ENCODE measurements at regions not wholly inside any gene's neighbourhood (a gene's known extent, or its start where the extent isn't known, plus 50 kb on each side); places are given as distances from the start of the nearest gene placed in this dataset.

GRCh38 chr4:128688033-128688721 is 121.3 kb upstream of the JADE1 start:
- no peak overlapping the region for H3K27ac ChIP-seq
- no peaks in the 10 kb centered on the region for H3K4me1 ChIP-seq
- no peaks in the 10 kb centered on the region for H3K36me3 ChIP-seq
- H3K9me3 ChIP-seq, result no peaks in the 10 kb centered on the region
- ATAC-seq (no peak), DNase-seq (no peak)
- H3K27me3 ChIP-seq, result no peaks in the 10 kb centered on the region
- no peak for TF ChIP-seq CTCF (IDR thresholded peaks at IDR 0.05 in 4 of 5, conservative IDR thresholded peaks at IDR 0.05 in 1 of 5)
- no peak for TF ChIP-seq POLR2A (IDR thresholded peaks at IDR 0.05)
- in situ Hi-C loops (cut with MboI; ENCODE audit: low sequenced_read_pairs in 4 of 4), result no loop called here
- H3K4me3 ChIP-seq, result no peak overlapping the region
- intact Hi-C loops (cut with DNase I; ENCODE audit: low total_unique reads), result no loop called here

DNA sequence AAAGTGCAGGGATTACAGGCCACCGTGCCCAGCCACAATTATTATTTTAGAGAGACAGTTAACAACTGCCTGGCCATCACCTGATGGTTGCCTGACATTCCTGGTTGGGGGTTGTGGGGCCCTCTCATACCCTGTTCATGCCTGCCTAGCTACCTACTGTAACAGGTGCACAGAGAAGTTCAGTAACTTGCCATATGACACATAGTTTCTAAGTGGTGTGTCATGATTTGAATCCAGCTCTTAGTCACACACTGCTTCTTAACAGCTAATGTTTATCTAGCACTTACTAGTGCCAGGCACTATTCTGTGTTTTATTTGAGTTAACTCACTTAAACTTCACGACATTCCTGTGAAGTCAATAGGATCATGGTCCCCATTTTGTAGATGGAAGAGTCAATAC is 122.7 kb upstream of the JADE1 start:
- no peak for DNase-seq
- H3K4me3 ChIP-seq, result no peak overlapping the region
- ATAC-seq, result no peak
- no peaks in the 10 kb centered on the region for H3K36me3 ChIP-seq
- H3K27me3 ChIP-seq, result no peaks in the 10 kb centered on the region
- in situ Hi-C loops (cut with MboI; ENCODE audit: low sequenced_read_pairs in 4 of 4) (no loop called here), intact Hi-C loops (cut with DNase I; ENCODE audit: low total_unique reads) (no loop called here)
- TF ChIP-seq CTCF (IDR thresholded peaks at IDR 0.05 in 4 of 5, conservative IDR thresholded peaks at IDR 0.05 in 1 of 5) (no peak), POLR2A (IDR thresholded peaks at IDR 0.05) (no peak)
- H3K4me1 ChIP-seq, result no peaks in the 10 kb centered on the region
- no peak overlapping the region for H3K27ac ChIP-seq
- H3K9me3 ChIP-seq, result no peaks in the 10 kb centered on the region

- Histone ChIP-seq H3K27ac (no peak overlapping the region), H3K36me3 (no peaks in the 10 kb centered on the region), H3K4me1 (no peaks in the 10 kb centered on the region), H3K9me3 (no peaks in the 10 kb centered on the region), H3K27me3 (no peaks in the 10 kb centered on the region), H3K4me3 (no peak overlapping the region)
- TF ChIP-seq CTCF (IDR thresholded peaks at IDR 0.05 in 4 of 5, conservative IDR thresholded peaks at IDR 0.05 in 1 of 5), result no peak
- no peak for TF ChIP-seq POLR2A (IDR thresholded peaks at IDR 0.05)
- ATAC-seq (no peak), DNase-seq (no peak)
- intact Hi-C loops (cut with DNase I; ENCODE audit: low total_unique reads), result no loop called here
- in situ Hi-C loops (cut with MboI; ENCODE audit: low sequenced_read_pairs in 4 of 4), result no loop called here
These were observed 123.5 kb upstream of the JADE1 start for GRCh38 chr4:128686032-128686465.

GRCh38 chr4:128684016-128684415 is 125.5 kb upstream of the JADE1 start:
- intact Hi-C loops (cut with DNase I; ENCODE audit: low total_unique reads) (no loop called here), in situ Hi-C loops (cut with MboI; ENCODE audit: low sequenced_read_pairs in 4 of 4) (no loop called here)
- ATAC-seq (no peak), DNase-seq (no peak)
- H3K36me3 ChIP-seq, result no peaks in the 10 kb centered on the region
- H3K9me3 ChIP-seq, result no peaks in the 10 kb centered on the region
- no peak for TF ChIP-seq CTCF (IDR thresholded peaks at IDR 0.05 in 4 of 5, conservative IDR thresholded peaks at IDR 0.05 in 1 of 5)
- no peak overlapping the region for H3K4me3 ChIP-seq
- no peaks in the 10 kb centered on the region for H3K4me1 ChIP-seq
- H3K27ac ChIP-seq, result no peak overlapping the region
- H3K27me3 ChIP-seq, result no peaks in the 10 kb centered on the region

Measured in gastrocnemius medialis (tissue), 4 donors.